Kidney epithelial cell (primary cell): ENCODE measurements at regions not wholly inside any gene's neighbourhood (a gene's known extent, or its start where the extent isn't known, plus 50 kb on each side); places are given as distances from the start of the nearest gene placed in this dataset.
"Not testable (repeated sequence)": the region's sequence is repeated elsewhere in the genome, so short reads cannot be mapped to it uniquely, and the experiment has no call there.

Experiments used
- DNase-seq: peaks from one replicate; pipeline ENCODE4 v3.0.0-alpha.2; 2010; ENCODE audit warnings: low read depth
- H3K27me3 ChIP-seq: 2 replicates; pipeline ENCODE4 v1.6.0; 2011; ENCODE audit warnings: low read length; ENCODE audit not compliant: control insufficient read depth, insufficient read depth
- H3K36me3 ChIP-seq: 2 replicates; pipeline ENCODE4 v1.5.1; 2011; ENCODE audit warnings: low read length; ENCODE audit not compliant: control insufficient read depth, insufficient read depth
- H3K4me3 ChIP-seq: 2 replicates; pipeline ENCODE4 v1.5.1; 2011; ENCODE audit warnings: low read depth, mild to moderate bottlenecking, control low read depth, low read length
- CTCF ChIP-seq: IDR thresholded peaks from 2 replicates; pipeline ENCODE4 v1.5.1; 2011; ENCODE audit warnings: mild to moderate bottlenecking, moderate library complexity, low read length, control low read depth, inconsistent platforms; ENCODE audit not compliant: insufficient read depth, poor library complexity, severe bottlenecking

DNA sequence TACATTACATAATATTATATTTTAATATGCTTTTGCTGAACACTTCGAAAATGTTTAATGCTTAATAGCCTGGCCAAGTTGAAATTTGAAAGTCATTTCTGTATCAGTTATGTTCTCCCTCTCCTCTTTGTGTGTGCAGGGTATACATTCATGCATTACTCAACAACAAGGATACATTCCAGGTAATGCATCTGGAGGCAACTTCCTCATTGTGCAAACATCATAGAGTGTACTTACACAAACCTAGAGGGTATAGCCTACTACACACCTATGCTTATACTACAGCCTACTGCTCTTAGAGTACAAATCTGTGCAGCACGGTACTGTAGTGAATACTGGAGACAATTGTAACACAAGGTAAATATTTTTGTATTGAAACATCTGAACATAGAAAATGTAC lies 407.3 kb downstream of the MRPL39 start:
- no peaks in the 10 kb centered on the region for H3K27me3 ChIP-seq
- TF ChIP-seq CTCF: no peak
- no peak for DNase-seq
- H3K4me3 ChIP-seq: no peak overlapping the region
- no peaks in the 10 kb centered on the region for H3K36me3 ChIP-seq

GRCh38 chr21:25191141-25191540 lies 416.1 kb downstream of the MRPL39 start:
- no peak for DNase-seq
- Histone ChIP-seq H3K4me3 (no peak overlapping the region), H3K36me3 (no peaks in the 10 kb centered on the region), H3K27me3 (no peaks in the 10 kb centered on the region)
- TF ChIP-seq CTCF: no peak

GRCh38 chr21:25189497-25189896 lies 417.8 kb downstream of the MRPL39 start:
- TF ChIP-seq CTCF: no peak
- H3K4me3 ChIP-seq: no peak overlapping the region
- H3K36me3 ChIP-seq: no peaks in the 10 kb centered on the region
- DNase-seq: no peak
- H3K27me3 ChIP-seq: no peaks in the 10 kb centered on the region

GRCh38 chr21:25188677-25189079 lies 418.6 kb downstream of the MRPL39 start:
- no peak for TF ChIP-seq CTCF
- Histone ChIP-seq H3K36me3 (no peaks in the 10 kb centered on the region), H3K4me3 (no peak overlapping the region), H3K27me3 (no peaks in the 10 kb centered on the region)
- no peak for DNase-seq

DNA sequence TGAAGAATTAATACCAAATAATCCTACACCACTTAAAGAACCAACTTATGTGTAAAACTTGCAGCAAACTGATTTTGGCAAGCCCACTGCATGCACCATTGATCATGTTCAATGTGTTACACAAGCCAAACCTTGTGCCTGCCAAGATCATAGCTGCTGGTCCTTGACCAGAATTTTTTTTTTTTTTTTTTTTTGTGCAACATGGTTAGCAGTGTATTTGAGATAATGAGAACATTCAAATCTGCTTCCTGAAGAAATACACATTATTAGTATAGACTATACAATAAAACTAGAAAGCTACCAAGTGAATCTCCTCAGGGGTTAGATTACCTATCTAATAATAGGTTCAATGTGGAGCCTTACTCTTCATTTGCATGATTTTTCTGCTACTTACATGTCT lies 421.0 kb downstream of the MRPL39 start:
- Histone ChIP-seq H3K36me3 (no peaks in the 10 kb centered on the region), H3K4me3 (no peak overlapping the region), H3K27me3 (no peaks in the 10 kb centered on the region)
- DNase-seq: no peak
- TF ChIP-seq CTCF: no peak

DNA sequence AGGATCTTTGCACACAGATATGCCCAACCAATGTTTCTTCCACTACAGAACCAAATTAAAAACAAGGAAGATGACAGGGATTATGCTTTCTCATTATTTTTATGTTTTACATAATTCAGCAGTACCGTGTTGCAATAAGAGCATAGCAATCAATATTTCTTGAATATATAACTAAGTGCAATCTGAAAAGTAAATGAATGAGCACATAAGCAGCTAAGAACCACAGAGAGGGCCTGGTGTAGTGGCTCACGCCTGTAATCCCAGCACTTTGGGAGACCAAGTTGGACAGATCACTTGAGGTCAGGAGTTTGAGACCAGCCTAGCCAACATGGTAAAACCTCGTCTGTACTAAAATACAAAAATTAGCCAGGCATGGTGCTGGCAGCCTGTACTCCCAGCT lies 423.7 kb downstream of the MRPL39 start:
- Histone ChIP-seq H3K36me3 (no peaks in the 10 kb centered on the region), H3K27me3 (no peaks in the 10 kb centered on the region), H3K4me3 (no peak overlapping the region)
- DNase-seq: no peak
- TF ChIP-seq CTCF: no peak

DNA sequence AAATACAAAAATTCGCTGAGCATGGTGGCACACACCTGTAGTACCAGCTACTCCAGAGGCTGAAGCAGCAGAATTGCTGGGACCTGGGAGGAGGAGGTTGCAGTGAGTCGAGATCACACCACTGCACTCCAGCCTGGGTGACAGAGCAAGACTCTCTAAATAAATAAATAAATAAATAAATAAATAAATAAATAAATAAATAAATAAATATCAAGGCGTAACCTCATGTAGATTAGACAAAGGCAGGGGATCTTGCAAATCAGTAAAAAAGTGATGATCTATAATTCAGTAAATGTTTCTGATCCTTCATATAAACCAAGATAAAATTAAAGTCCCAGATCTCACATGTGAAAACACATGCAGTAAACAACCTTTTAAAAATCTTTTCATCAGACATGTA lies 425.6 kb downstream of the MRPL39 start:
- DNase-seq, H3K27me3 ChIP-seq, H3K4me3 ChIP-seq, H3K36me3 ChIP-seq: not testable (repeated sequence)
